Body of pancreas (tissue), 4 donors: ENCODE measurements at regions not wholly inside any gene's neighbourhood (a gene's known extent, or its start where the extent isn't known, plus 50 kb on each side); places are given as distances from the start of the nearest gene placed in this dataset.

Experiments
- ATAC-seq: fragments of 150-250 bp; one replicate; pipeline ENCODE4 v1.9.1; 2016
- DNase-seq, 4 donors: peaks; one replicate each; pipeline ENCODE4 v3.0.0-alpha.2; 2019
- H3K27ac ChIP-seq, 4 donors: fragments of 200-600 bp; sonication (generic); 1 replicate in 3 of 4; 2 replicates in 1 of 4; pipeline versions ENCODE4 v1.5.1 to v1.6.1; 2016 to 2019; ENCODE audit warnings: mild to moderate bottlenecking in 1 of 4, mixed read lengths in 1 of 4, moderate library complexity in 1 of 4
- H3K27me3 ChIP-seq, 2 donors: fragments of 200-600 bp; sonication (generic); one replicate each; pipeline ENCODE4 v1.6.0; 2016; ENCODE audit warnings: mild to moderate bottlenecking in 1 of 2
- H3K36me3 ChIP-seq, 2 donors: fragments of 200-600 bp; sonication (generic); replicated peaks in 1 of 2; 2 replicates each; pipeline ENCODE4 v1.5.1; 2016; ENCODE audit warnings: low read depth in 2 of 2; ENCODE audit not compliant: insufficient read depth in 1 of 2
- H3K4me1 ChIP-seq: fragments of 200-600 bp; sonication (generic); one replicate; pipeline ENCODE4 v1.6.0; 2016
- H3K4me3 ChIP-seq, 2 donors: fragments of 200-600 bp; sonication (generic); 1 replicate in 1 of 2; 2 replicates in 1 of 2; pipeline ENCODE4 v1.5.1; 2016 to 2019
- H3K9me3 ChIP-seq, 3 donors: fragments of 200-600 bp; sonication (generic); 1 replicate in 2 of 3; 2 replicates in 1 of 3; pipeline ENCODE4 v1.5.1; 2016
- CTCF ChIP-seq, 7 experiments: fragments of 450-650 bp in 4 of 7; fragments of 200-600 bp in 3 of 7; sonication (generic) in 3 of 7; IDR thresholded peaks; one replicate each; pipeline ENCODE4 v1.5.1; 2016 to 2019; ENCODE audit warnings: antibody characterized with exemption in 7 of 7
- POLR2A ChIP-seq, 3 donors: fragments of 450-650 bp; IDR thresholded peaks; one replicate each; pipeline ENCODE4 v1.6.1; 2016; ENCODE audit warnings: antibody characterized with exemption in 3 of 3, mild to moderate bottlenecking in 2 of 3
- WGBS, 2 donors: methylation state at CpG; one replicate each; pipeline ENCODE4 v1.1.5; 2017; 5-methylcytosine and 5-hydroxymethylcytosine counted together
- intact Hi-C: fragments of 100-400 bp; cut with DNase I; formaldehyde crosslinking; loops from one replicate; pipeline ENCODE4 v1.15.1; 2023

- Histone ChIP-seq H3K9me3 (no peaks in the 10 kb centered on the region), H3K4me3 (no peak overlapping the region), H3K4me1 (peaks cover 36% of the 10 kb centered on the region), H3K36me3 (no peaks in the 10 kb centered on the region), H3K27me3 (no peaks in the 10 kb centered on the region), H3K27ac (peak overlapping the region in 3 of 4 donors; percentile 39 to 80 (median 47))
- no peak for DNase-seq
- TF ChIP-seq POLR2A (IDR thresholded peaks at IDR 0.05) (no peak), CTCF (IDR thresholded peaks at IDR 0.05) (no peak)
- intact Hi-C loops: no loop called here
- ATAC-seq: no peak
- WGBS, 2 donors: 29 to 38% methylated on average over 1 of the region's 1 CpG
Measured at GRCh38 chr15:29567336-29567735, 254.9 kb downstream of the TJP1 start.

GRCh38 chr15:29566914-29567313 lies 255.4 kb downstream of the TJP1 start:
- no peaks in the 10 kb centered on the region for H3K9me3 ChIP-seq
- TF ChIP-seq CTCF (IDR thresholded peaks at IDR 0.05): peak in 1 of 7 experiments; percentile 1
- no peak for TF ChIP-seq POLR2A (IDR thresholded peaks at IDR 0.05)
- no peak for DNase-seq
- H3K27me3 ChIP-seq: no peaks in the 10 kb centered on the region
- H3K27ac ChIP-seq: peak overlapping the region in 3 of 4 donors; percentile 39 to 80 (median 47)
- no peak for ATAC-seq
- no peaks in the 10 kb centered on the region for H3K36me3 ChIP-seq
- intact Hi-C loops: no loop called here
- WGBS, 2 donors: 42 to 43% methylated on average over 3 of the region's 3 CpGs
- H3K4me1 ChIP-seq: peaks cover 32% of the 10 kb centered on the region
- no peak overlapping the region for H3K4me3 ChIP-seq

GRCh38 chr15:29563112-29563511 lies 259.2 kb downstream of the TJP1 start:
- intact Hi-C loops: no loop called here

GRCh38 chr15:29560896-29561295 lies 261.4 kb downstream of the TJP1 start:
- Histone ChIP-seq H3K4me1 (peaks cover 12% of the 10 kb centered on the region), H3K27me3 (no peaks in the 10 kb centered on the region), H3K4me3 (no peak overlapping the region), H3K9me3 (no peaks in the 10 kb centered on the region), H3K36me3 (no peaks in the 10 kb centered on the region), H3K27ac (no peak overlapping the region)
- 94 to 100% methylated on average over 2 of the region's 2 CpGs for WGBS, 2 donors
- ATAC-seq (no peak), DNase-seq (no peak)
- TF ChIP-seq CTCF (IDR thresholded peaks at IDR 0.05) (no peak), POLR2A (IDR thresholded peaks at IDR 0.05) (no peak)
- intact Hi-C loops: no loop called here

More at GRCh38 chr15:29563112-29563511, 259.2 kb downstream of the TJP1 start:
- Histone ChIP-seq H3K4me1 (peaks cover 7% of the 10 kb centered on the region), H3K4me3 (no peak overlapping the region), H3K9me3 (no peaks in the 10 kb centered on the region), H3K27me3 (no peaks in the 10 kb centered on the region), H3K36me3 (no peaks in the 10 kb centered on the region), H3K27ac (no peak overlapping the region)
- DNase-seq: no peak
- no peak for TF ChIP-seq POLR2A (IDR thresholded peaks at IDR 0.05)
- TF ChIP-seq CTCF (IDR thresholded peaks at IDR 0.05): no peak
- no peak for ATAC-seq

DNA sequence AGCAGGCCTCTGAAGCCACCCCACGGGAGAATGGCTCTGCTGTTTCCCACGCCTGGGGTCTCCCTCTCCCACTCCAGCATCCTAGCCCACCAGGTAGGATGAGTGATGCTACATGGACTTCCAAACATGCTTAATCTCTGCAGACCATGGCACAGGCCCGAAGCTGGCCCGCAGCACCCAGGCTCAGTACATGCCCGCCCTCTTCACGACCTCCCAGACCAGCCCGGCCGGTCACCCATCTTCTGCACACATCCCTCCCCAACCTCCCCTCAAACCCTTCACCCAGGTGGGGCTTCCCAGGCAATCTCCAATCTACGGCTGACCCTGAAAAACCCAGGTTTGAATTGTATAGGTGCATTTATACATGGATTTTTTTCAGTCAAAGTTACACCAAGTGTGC lies 264.0 kb downstream of the TJP1 start:
- intact Hi-C loops: no loop called here
- Histone ChIP-seq H3K9me3 (no peaks in the 10 kb centered on the region), H3K4me1 (peaks cover 17% of the 10 kb centered on the region), H3K27me3 (no peaks in the 10 kb centered on the region), H3K36me3 (no peaks in the 10 kb centered on the region), H3K4me3 (no peak overlapping the region), H3K27ac (peak overlapping the region in 1 of 4 donors; percentile 14)
- ATAC-seq (no peak), DNase-seq (no peak)
- TF ChIP-seq POLR2A (IDR thresholded peaks at IDR 0.05) (no peak), CTCF (IDR thresholded peaks at IDR 0.05) (no peak)
- WGBS, 2 donors: 87 to 95% methylated on average over 9 of the region's 9 CpGs
